Activated CD4-positive, alpha-beta memory T cell treated with anti-CD3 and anti-CD28 coated beads, Interleukin-2, amount 10 ng/mL, durations not matched to agents 7 days and 5 days (primary cell): ENCODE measurements at regions not wholly inside any gene's neighbourhood (a gene's known extent, or its start where the extent isn't known, plus 50 kb on each side); places are given as distances from the start of the nearest gene placed in this dataset.

ENCODE experiments used
- CTCF ChIA-PET: fragments of 350-600 bp; sonication (Branson Sonifier 250); formaldehyde crosslinking; loops from one replicate; lab custom pipeline; 2021; ENCODE audit warnings: antibody characterized with exemption, inconsistent platforms; lab: Charles Lee
- POLR2A ChIA-PET: fragments of 350-600 bp; sonication (Branson Sonifier 250); formaldehyde crosslinking; loops from one replicate; lab custom pipeline; 2021; ENCODE audit warnings: antibody characterized with exemption; lab: Charles Lee
- DNase-seq: peaks from one replicate; pipeline ENCODE4 v3.0.0-alpha.2; 2020
- H3K27ac Mint-ChIP-seq: one replicate; pipeline ENCODE4 v1.8.0; 2021; ENCODE audit warnings: mild to moderate bottlenecking, mixed read lengths
- H3K27me3 Mint-ChIP-seq: one replicate; pipeline ENCODE4 v1.8.0; 2021; ENCODE audit warnings: mixed read lengths
- H3K36me3 Mint-ChIP-seq: one replicate; pipeline ENCODE4 v1.8.0; 2021; ENCODE audit warnings: low read depth, mixed read lengths
- H3K4me1 Mint-ChIP-seq: one replicate; pipeline ENCODE4 v1.8.0; 2021; ENCODE audit warnings: mixed read lengths
- H3K4me3 Mint-ChIP-seq: one replicate; pipeline ENCODE4 v1.8.0; 2021; ENCODE audit warnings: mild to moderate bottlenecking, mixed read lengths
- H3K9me3 Mint-ChIP-seq: one replicate; pipeline ENCODE4 v1.8.0; 2021; ENCODE audit warnings: mixed read lengths

- no peak for DNase-seq
- Mint-ChIP-seq H3K27ac (no peak overlapping the region), H3K4me3 (no peak overlapping the region), H3K27me3 (no peaks in the 10 kb centered on the region), H3K4me1 (no peaks in the 10 kb centered on the region), H3K36me3 (no peaks in the 10 kb centered on the region), H3K9me3 (no peaks in the 10 kb centered on the region)
- POLR2A ChIA-PET = no interaction called here
- CTCF ChIA-PET = no interaction called here
Measured at GRCh38 chr16:51722467-51722866, 571.4 kb upstream of the SALL1 start.

- no peaks in the 10 kb centered on the region for H3K36me3 Mint-ChIP-seq
- CTCF ChIA-PET = no interaction called here
- no peaks in the 10 kb centered on the region for H3K4me1 Mint-ChIP-seq
- H3K27ac Mint-ChIP-seq = no peak overlapping the region
- POLR2A ChIA-PET = no interaction called here
- H3K9me3 Mint-ChIP-seq = peaks cover 2% of the 10 kb centered on the region
- DNase-seq = no peak
- H3K4me3 Mint-ChIP-seq = no peak overlapping the region
- H3K27me3 Mint-ChIP-seq = no peaks in the 10 kb centered on the region
Measured at GRCh38 chr16:51719376-51719775, 568.3 kb upstream of the SALL1 start.

- Mint-ChIP-seq H3K9me3 (peaks cover 10% of the 10 kb centered on the region), H3K27me3 (no peaks in the 10 kb centered on the region), H3K4me3 (no peak overlapping the region), H3K27ac (no peak overlapping the region), H3K4me1 (no peaks in the 10 kb centered on the region), H3K36me3 (no peaks in the 10 kb centered on the region)
- ChIA-PET POLR2A (no interaction called here), CTCF (no interaction called here)
- DNase-seq = no peak
Measured at GRCh38 chr16:51716195-51716594, 565.1 kb upstream of the SALL1 start.

GRCh38 chr16:51713502-51713901, 562.4 kb upstream of the SALL1 start:
- ChIA-PET POLR2A (no interaction called here), CTCF (no interaction called here)
- Mint-ChIP-seq H3K36me3 (no peaks in the 10 kb centered on the region), H3K27me3 (no peaks in the 10 kb centered on the region), H3K4me1 (no peaks in the 10 kb centered on the region), H3K4me3 (no peak overlapping the region), H3K9me3 (peaks cover 13% of the 10 kb centered on the region), H3K27ac (no peak overlapping the region)
- no peak for DNase-seq

GRCh38 chr16:51710905-51711563, 560.0 kb upstream of the SALL1 start:
- no peak overlapping the region for H3K27ac Mint-ChIP-seq
- POLR2A ChIA-PET = no interaction called here
- CTCF ChIA-PET = no interaction called here

GRCh38 chr16:51710186-51710585, 559.1 kb upstream of the SALL1 start:
- Mint-ChIP-seq H3K27ac (no peak overlapping the region), H3K27me3 (no peaks in the 10 kb centered on the region), H3K4me3 (no peak overlapping the region), H3K36me3 (no peaks in the 10 kb centered on the region), H3K9me3 (peaks cover 20% of the 10 kb centered on the region), H3K4me1 (no peaks in the 10 kb centered on the region)
- no peak for DNase-seq
- POLR2A ChIA-PET = no interaction called here
- CTCF ChIA-PET = no interaction called here

More at GRCh38 chr16:51710905-51711563, 560.0 kb upstream of the SALL1 start:
- Mint-ChIP-seq H3K9me3 (peaks cover 20% of the 10 kb centered on the region), H3K36me3 (no peaks in the 10 kb centered on the region), H3K4me1 (no peaks in the 10 kb centered on the region), H3K27me3 (no peaks in the 10 kb centered on the region), H3K4me3 (no peak overlapping the region)
- no peak for DNase-seq

- Mint-ChIP-seq H3K4me1 (no peaks in the 10 kb centered on the region), H3K9me3 (peaks cover 26% of the 10 kb centered on the region), H3K27me3 (no peaks in the 10 kb centered on the region), H3K27ac (no peak overlapping the region), H3K4me3 (no peak overlapping the region), H3K36me3 (no peaks in the 10 kb centered on the region)
- ChIA-PET POLR2A (no interaction called here), CTCF (no interaction called here)
- no peak for DNase-seq
Measured at GRCh38 chr16:51708861-51709260, 557.8 kb upstream of the SALL1 start.

- no peaks in the 10 kb centered on the region for H3K4me1 Mint-ChIP-seq
- H3K36me3 Mint-ChIP-seq = no peaks in the 10 kb centered on the region
- H3K27me3 Mint-ChIP-seq = no peaks in the 10 kb centered on the region
- ChIA-PET CTCF (no interaction called here), POLR2A (no interaction called here)
- no peak overlapping the region for H3K4me3 Mint-ChIP-seq
- no peak for DNase-seq
- H3K27ac Mint-ChIP-seq = no peak overlapping the region
- H3K9me3 Mint-ChIP-seq = peaks cover 22% of the 10 kb centered on the region
Measured at GRCh38 chr16:51707666-51708065, 556.6 kb upstream of the SALL1 start.

- Mint-ChIP-seq H3K27ac (no peak overlapping the region), H3K36me3 (no peaks in the 10 kb centered on the region), H3K4me3 (no peak overlapping the region), H3K9me3 (peaks cover 22% of the 10 kb centered on the region), H3K27me3 (no peaks in the 10 kb centered on the region), H3K4me1 (no peaks in the 10 kb centered on the region)
- ChIA-PET POLR2A (no interaction called here), CTCF (no interaction called here)
- DNase-seq = no peak
Measured at GRCh38 chr16:51705142-51705541, 554.1 kb upstream of the SALL1 start.

GRCh38 chr16:51701025-51701424, 550.0 kb upstream of the SALL1 start:
- no peak overlapping the region for H3K4me3 Mint-ChIP-seq
- peaks cover 10% of the 10 kb centered on the region for H3K9me3 Mint-ChIP-seq
- no peaks in the 10 kb centered on the region for H3K36me3 Mint-ChIP-seq
- ChIA-PET CTCF (no interaction called here), POLR2A (no interaction called here)
- DNase-seq = no peak
- H3K27me3 Mint-ChIP-seq = no peaks in the 10 kb centered on the region
- no peaks in the 10 kb centered on the region for H3K4me1 Mint-ChIP-seq
- no peak overlapping the region for H3K27ac Mint-ChIP-seq

- POLR2A ChIA-PET = no interaction called here
- H3K4me3 Mint-ChIP-seq = no peak overlapping the region
Measured at GRCh38 chr16:51699686-51700396, 548.8 kb upstream of the SALL1 start.

GRCh38 chr16:51698647-51699046, 547.6 kb upstream of the SALL1 start:
- no peaks in the 10 kb centered on the region for H3K4me1 Mint-ChIP-seq
- no peak overlapping the region for H3K4me3 Mint-ChIP-seq
- no peaks in the 10 kb centered on the region for H3K36me3 Mint-ChIP-seq
- H3K27ac Mint-ChIP-seq = no peak overlapping the region
- ChIA-PET POLR2A (no interaction called here), CTCF (no interaction called here)
- H3K9me3 Mint-ChIP-seq = peaks cover 7% of the 10 kb centered on the region
- H3K27me3 Mint-ChIP-seq = no peaks in the 10 kb centered on the region
- no peak for DNase-seq

More at GRCh38 chr16:51699686-51700396, 548.8 kb upstream of the SALL1 start:
- DNase-seq = no peak
- no peaks in the 10 kb centered on the region for H3K4me1 Mint-ChIP-seq
- H3K27ac Mint-ChIP-seq = no peak overlapping the region
- CTCF ChIA-PET = no interaction called here
- peaks cover 10% of the 10 kb centered on the region for H3K9me3 Mint-ChIP-seq
- H3K36me3 Mint-ChIP-seq = no peaks in the 10 kb centered on the region
- no peaks in the 10 kb centered on the region for H3K27me3 Mint-ChIP-seq

GRCh38 chr16:51697454-51697853, 546.4 kb upstream of the SALL1 start:
- H3K27ac Mint-ChIP-seq = no peak overlapping the region
- DNase-seq = no peak
- CTCF ChIA-PET = no interaction called here
- POLR2A ChIA-PET = no interaction called here
- H3K9me3 Mint-ChIP-seq = peaks cover 7% of the 10 kb centered on the region
- H3K36me3 Mint-ChIP-seq = no peaks in the 10 kb centered on the region
- no peak overlapping the region for H3K4me3 Mint-ChIP-seq
- no peaks in the 10 kb centered on the region for H3K4me1 Mint-ChIP-seq
- H3K27me3 Mint-ChIP-seq = no peaks in the 10 kb centered on the region

GRCh38 chr16:51696376-51696775, 545.3 kb upstream of the SALL1 start:
- no peaks in the 10 kb centered on the region for H3K27me3 Mint-ChIP-seq
- ChIA-PET POLR2A (no interaction called here), CTCF (no interaction called here)
- no peaks in the 10 kb centered on the region for H3K36me3 Mint-ChIP-seq
- H3K4me1 Mint-ChIP-seq = no peaks in the 10 kb centered on the region
- no peak overlapping the region for H3K4me3 Mint-ChIP-seq
- H3K27ac Mint-ChIP-seq = no peak overlapping the region
- peaks cover 7% of the 10 kb centered on the region for H3K9me3 Mint-ChIP-seq
- DNase-seq = no peak
